KMS-11 (cell line): ENCODE measurements at regions not wholly inside any gene's neighbourhood (a gene's known extent, or its start where the extent isn't known, plus 50 kb on each side); places are given as distances from the start of the nearest gene placed in this dataset.

Experiments
- H2AFZ ChIP-seq: fragments of 200-600 bp; sonication (generic); 2 replicates; pipeline ENCODE4 v1.6.1; 2016; ENCODE audit warnings: antibody characterized with exemption, mixed run types, low read depth
- H3K27ac ChIP-seq: fragments of 200-600 bp; sonication (generic); 2 replicates; pipeline ENCODE4 v1.6.1; 2016; ENCODE audit warnings: mild to moderate bottlenecking, mixed run types
- H3K27me3 ChIP-seq: fragments of 200-600 bp; sonication (generic); 2 replicates; pipeline ENCODE4 v1.6.1; 2017; ENCODE audit warnings: mild to moderate bottlenecking, low read depth, mixed run types, moderate library complexity; ENCODE audit not compliant: insufficient read depth
- H3K36me3 ChIP-seq: fragments of 200-600 bp; sonication (generic); 2 replicates; pipeline ENCODE4 v1.6.1; 2017; ENCODE audit warnings: mild to moderate bottlenecking, mixed run types; ENCODE audit not compliant: insufficient read depth
- H3K4me1 ChIP-seq: fragments of 200-600 bp; sonication (generic); 2 replicates; pipeline ENCODE4 v1.6.1; 2016; ENCODE audit warnings: mild to moderate bottlenecking, low read depth, mixed run types; ENCODE audit not compliant: poor library complexity, severe bottlenecking
- H3K4me2 ChIP-seq: fragments of 200-600 bp; sonication (generic); 2 replicates; pipeline ENCODE4 v1.7.0; 2016; ENCODE audit warnings: mild to moderate bottlenecking, mixed run types
- H3K4me3 ChIP-seq: fragments of 200-600 bp; sonication (generic); IDR thresholded peaks from 2 replicates; pipeline ENCODE4 v1.6.1; 2017; ENCODE audit warnings: low read depth, low read length, mixed read lengths; ENCODE audit not compliant: insufficient read depth
- H3K79me2 ChIP-seq: fragments of 200-600 bp; sonication (generic); 2 replicates; pipeline ENCODE4 v1.6.1; 2016; ENCODE audit warnings: low read depth, mixed run types; ENCODE audit not compliant: insufficient read depth
- H3K9ac ChIP-seq: fragments of 200-600 bp; sonication (generic); 2 replicates; pipeline ENCODE4 v1.6.1; 2016; ENCODE audit warnings: mild to moderate bottlenecking, mixed run types
- H4K20me1 ChIP-seq: fragments of 200-600 bp; sonication (generic); 2 replicates; pipeline ENCODE4 v1.6.1; 2016; ENCODE audit warnings: mild to moderate bottlenecking, mixed run types; ENCODE audit not compliant: insufficient read depth
- TF ChIP-seq, protein P1 (sequence below): fragments of 200-600 bp; sonication (generic); conservative IDR thresholded peaks from 2 replicates; pipeline ENCODE4 v1.6.1; 2017; ENCODE audit warnings: low read depth, mild to moderate bottlenecking, antibody characterized with exemption, low read length, moderate library complexity, mixed read lengths

DNA sequence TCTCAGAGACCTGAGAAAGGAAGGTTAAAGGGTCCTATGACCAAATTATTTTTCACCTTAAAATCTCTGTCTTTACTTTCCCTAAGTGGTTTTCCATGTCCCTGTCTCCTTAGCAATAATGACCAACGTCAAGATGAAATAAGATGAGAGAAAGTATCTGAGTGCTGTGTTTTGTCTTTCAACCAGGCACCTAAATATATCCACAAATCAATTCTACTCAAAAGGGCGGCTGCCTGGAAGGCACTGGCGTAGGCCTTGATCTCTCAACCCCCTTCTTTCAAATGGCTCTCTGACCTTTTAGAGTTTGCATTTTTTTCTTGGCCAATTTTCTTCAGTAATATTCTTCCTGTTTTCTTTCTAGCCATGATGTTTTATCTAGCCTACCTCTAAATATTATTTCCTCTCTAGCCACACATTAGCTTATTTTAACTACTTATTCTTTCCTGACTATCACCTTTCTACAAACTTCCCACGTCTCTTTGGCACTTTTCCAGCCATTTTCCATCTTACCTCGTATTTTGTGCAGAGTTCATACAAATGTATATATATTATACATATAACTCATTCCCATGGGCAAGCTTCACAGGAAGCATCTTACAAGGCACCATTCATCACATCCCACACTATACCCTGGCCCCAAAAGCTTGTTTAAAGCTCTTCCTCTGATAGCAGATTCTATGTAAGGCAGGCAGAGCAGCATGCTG, 204.5 kb downstream of the SNX18 start:
- Histone ChIP-seq H3K36me3 (no peaks in the 10 kb centered on the region), H3K9ac (no peak overlapping the region), H3K4me2 (no peak overlapping the region), H3K4me1 (no peaks in the 10 kb centered on the region), H4K20me1 (no peaks in the 10 kb centered on the region), H3K27ac (no peak overlapping the region), H2AFZ (no peak overlapping the region), H3K27me3 (no peaks in the 10 kb centered on the region), H3K4me3 (no peak overlapping the region), H3K79me2 (no peaks in the 10 kb centered on the region)
- TF ChIP-seq, protein P1, sequence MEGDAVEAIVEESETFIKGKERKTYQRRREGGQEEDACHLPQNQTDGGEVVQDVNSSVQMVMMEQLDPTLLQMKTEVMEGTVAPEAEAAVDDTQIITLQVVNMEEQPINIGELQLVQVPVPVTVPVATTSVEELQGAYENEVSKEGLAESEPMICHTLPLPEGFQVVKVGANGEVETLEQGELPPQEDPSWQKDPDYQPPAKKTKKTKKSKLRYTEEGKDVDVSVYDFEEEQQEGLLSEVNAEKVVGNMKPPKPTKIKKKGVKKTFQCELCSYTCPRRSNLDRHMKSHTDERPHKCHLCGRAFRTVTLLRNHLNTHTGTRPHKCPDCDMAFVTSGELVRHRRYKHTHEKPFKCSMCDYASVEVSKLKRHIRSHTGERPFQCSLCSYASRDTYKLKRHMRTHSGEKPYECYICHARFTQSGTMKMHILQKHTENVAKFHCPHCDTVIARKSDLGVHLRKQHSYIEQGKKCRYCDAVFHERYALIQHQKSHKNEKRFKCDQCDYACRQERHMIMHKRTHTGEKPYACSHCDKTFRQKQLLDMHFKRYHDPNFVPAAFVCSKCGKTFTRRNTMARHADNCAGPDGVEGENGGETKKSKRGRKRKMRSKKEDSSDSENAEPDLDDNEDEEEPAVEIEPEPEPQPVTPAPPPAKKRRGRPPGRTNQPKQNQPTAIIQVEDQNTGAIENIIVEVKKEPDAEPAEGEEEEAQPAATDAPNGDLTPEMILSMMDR: no peak

- Histone ChIP-seq H3K9ac (no peak overlapping the region), H3K4me1 (no peaks in the 10 kb centered on the region), H3K27ac (no peak overlapping the region), H2AFZ (no peak overlapping the region), H3K79me2 (no peaks in the 10 kb centered on the region), H3K36me3 (no peaks in the 10 kb centered on the region), H3K27me3 (no peaks in the 10 kb centered on the region), H4K20me1 (no peaks in the 10 kb centered on the region), H3K4me3 (no peak overlapping the region), H3K4me2 (no peak overlapping the region)
- TF ChIP-seq, protein P1: no peak
These were observed 203.6 kb downstream of the SNX18 start for GRCh38 chr5:54721116-54721515.

- H3K27ac ChIP-seq: no peak overlapping the region
- no peak overlapping the region for H3K4me3 ChIP-seq
- H3K36me3 ChIP-seq: no peaks in the 10 kb centered on the region
- H2AFZ ChIP-seq: no peak overlapping the region
- H4K20me1 ChIP-seq: no peaks in the 10 kb centered on the region
- TF ChIP-seq, protein P1: no peak
- H3K4me2 ChIP-seq: no peak overlapping the region
- H3K27me3 ChIP-seq: no peaks in the 10 kb centered on the region
- H3K9ac ChIP-seq: no peak overlapping the region
- H3K4me1 ChIP-seq: no peaks in the 10 kb centered on the region
- H3K79me2 ChIP-seq: no peaks in the 10 kb centered on the region
These were observed 202.8 kb downstream of the SNX18 start for GRCh38 chr5:54720341-54720740.

DNA sequence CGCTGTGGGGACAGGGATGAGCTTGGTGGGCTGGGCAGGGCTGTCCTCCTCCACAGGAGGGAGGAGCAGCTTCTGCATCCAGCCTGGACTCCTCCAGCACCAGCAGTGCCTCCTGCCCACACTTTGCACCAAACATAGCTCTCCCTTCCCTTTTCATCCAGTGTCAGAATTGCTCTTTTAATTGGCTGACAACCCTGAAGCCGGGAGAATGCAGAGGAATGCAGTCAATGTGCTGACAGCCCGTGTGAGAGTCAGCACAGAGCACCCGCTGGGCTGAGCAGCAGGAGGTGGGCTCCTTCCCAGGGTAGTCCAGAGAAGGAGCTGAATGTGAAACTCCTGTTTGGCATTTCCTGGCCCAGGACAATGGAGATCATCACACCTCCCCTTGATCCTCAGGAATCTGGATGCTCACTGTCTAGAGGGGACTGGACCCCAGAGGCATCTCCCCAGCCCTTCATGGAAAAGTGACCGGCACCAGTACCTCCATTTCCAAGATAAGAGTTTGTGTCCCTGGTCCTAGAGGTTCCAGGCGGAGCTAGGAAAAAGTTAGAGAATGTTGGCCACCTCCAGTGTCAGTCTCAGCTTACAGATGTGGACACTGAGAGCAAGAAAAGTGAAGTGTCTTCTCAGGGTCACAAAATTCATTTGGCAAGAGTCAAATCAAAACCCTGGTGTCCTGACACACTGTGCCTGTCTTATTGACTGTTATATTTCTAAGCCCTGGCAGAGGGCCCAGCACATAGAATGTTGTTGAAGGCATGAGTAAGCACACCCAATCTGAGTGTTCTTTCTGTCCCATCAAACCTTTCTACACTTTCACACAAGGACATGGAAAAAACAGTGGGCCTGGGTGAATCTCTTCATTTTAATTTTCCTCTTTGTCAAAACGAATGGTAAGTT, 202.1 kb downstream of the SNX18 start:
- Histone ChIP-seq H3K4me3 (no peak overlapping the region), H3K27me3 (no peaks in the 10 kb centered on the region), H3K4me1 (no peaks in the 10 kb centered on the region), H3K36me3 (no peaks in the 10 kb centered on the region), H3K4me2 (no peak overlapping the region), H3K27ac (no peak overlapping the region), H4K20me1 (no peaks in the 10 kb centered on the region), H3K9ac (no peak overlapping the region), H3K79me2 (no peaks in the 10 kb centered on the region), H2AFZ (no peak overlapping the region)
- TF ChIP-seq, protein P1: no peak
